HEK293 (cell line): ENCODE measurements at regions not wholly inside any gene's neighbourhood (a gene's known extent, or its start where the extent isn't known, plus 50 kb on each side); places are given as distances from the start of the nearest gene placed in this dataset.

ENCODE experiments used
- GLI2 ChIP-seq: fragments of 450-650 bp; formaldehyde crosslinking; IDR thresholded peaks from 2 replicates; pipeline ENCODE4; 2017; ENCODE audit warnings: missing biosample characterization, missing genetic modification characterization, low read depth, borderline replicate concordance
- PRDM1 ChIP-seq: fragments of 450-650 bp; formaldehyde crosslinking; IDR thresholded peaks from 2 replicates; pipeline ENCODE4; 2016; ENCODE audit warnings: missing biosample characterization, missing genetic modification characterization
- TF ChIP-seq, protein P1 (sequence below): fragments of 450-650 bp; formaldehyde crosslinking; IDR thresholded peaks from 2 replicates; pipeline ENCODE4 v1.5.1; 2016; ENCODE audit warnings: missing biosample characterization, missing genetic modification characterization
- TF ChIP-seq, protein P2 (sequence below): fragments of 450-650 bp; formaldehyde crosslinking; IDR thresholded peaks from 2 replicates; pipeline ENCODE4 v1.5.1; 2017; ENCODE audit warnings: missing biosample characterization, mild to moderate bottlenecking, missing genetic modification characterization, moderate library complexity
- TF ChIP-seq, protein P3 (sequence below): fragments of 450-650 bp; formaldehyde crosslinking; IDR thresholded peaks from 2 replicates; pipeline ENCODE4 v1.5.1; 2016; ENCODE audit warnings: missing biosample characterization, missing genetic modification characterization
- TF ChIP-seq, protein P4 (sequence below): fragments of 450-650 bp; formaldehyde crosslinking; IDR thresholded peaks from 2 replicates; pipeline ENCODE4 v1.5.1; 2016; ENCODE audit warnings: missing biosample characterization, missing genetic modification characterization, borderline replicate concordance

DNA sequence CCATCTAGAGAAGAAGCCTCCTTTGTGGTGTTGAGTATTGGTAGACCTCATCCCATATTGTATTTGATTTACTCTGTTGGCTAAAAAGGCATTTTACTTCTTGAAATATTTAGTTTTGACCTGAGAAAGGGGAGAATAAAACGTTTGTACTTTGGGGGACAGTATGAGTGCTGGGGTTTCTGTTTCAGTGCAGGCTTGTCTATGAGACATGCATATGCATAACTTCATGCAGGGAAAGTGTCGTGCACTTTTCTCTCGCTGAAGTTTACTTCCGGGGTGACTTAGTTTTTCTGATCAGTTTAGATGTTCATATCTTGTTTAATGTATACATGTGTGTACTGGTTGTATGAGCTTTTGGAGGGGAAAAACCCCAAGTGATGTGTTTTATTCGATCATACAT lies 59.5 kb downstream of the UTRN start:
- TF ChIP-seq, protein P1, sequence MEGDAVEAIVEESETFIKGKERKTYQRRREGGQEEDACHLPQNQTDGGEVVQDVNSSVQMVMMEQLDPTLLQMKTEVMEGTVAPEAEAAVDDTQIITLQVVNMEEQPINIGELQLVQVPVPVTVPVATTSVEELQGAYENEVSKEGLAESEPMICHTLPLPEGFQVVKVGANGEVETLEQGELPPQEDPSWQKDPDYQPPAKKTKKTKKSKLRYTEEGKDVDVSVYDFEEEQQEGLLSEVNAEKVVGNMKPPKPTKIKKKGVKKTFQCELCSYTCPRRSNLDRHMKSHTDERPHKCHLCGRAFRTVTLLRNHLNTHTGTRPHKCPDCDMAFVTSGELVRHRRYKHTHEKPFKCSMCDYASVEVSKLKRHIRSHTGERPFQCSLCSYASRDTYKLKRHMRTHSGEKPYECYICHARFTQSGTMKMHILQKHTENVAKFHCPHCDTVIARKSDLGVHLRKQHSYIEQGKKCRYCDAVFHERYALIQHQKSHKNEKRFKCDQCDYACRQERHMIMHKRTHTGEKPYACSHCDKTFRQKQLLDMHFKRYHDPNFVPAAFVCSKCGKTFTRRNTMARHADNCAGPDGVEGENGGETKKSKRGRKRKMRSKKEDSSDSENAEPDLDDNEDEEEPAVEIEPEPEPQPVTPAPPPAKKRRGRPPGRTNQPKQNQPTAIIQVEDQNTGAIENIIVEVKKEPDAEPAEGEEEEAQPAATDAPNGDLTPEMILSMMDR (tag by site-specific recombination), result no peak
- TF ChIP-seq, protein P2, sequence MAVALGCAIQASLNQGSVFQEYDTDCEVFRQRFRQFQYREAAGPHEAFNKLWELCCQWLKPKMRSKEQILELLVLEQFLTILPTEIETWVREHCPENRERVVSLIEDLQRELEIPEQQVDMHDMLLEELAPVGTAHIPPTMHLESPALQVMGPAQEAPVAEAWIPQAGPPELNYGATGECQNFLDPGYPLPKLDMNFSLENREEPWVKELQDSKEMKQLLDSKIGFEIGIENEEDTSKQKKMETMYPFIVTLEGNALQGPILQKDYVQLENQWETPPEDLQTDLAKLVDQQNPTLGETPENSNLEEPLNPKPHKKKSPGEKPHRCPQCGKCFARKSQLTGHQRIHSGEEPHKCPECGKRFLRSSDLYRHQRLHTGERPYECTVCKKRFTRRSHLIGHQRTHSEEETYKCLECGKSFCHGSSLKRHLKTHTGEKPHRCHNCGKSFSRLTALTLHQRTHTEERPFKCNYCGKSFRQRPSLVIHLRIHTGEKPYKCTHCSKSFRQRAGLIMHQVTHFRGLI (tag by site-specific recombination), result no peak
- TF ChIP-seq, protein P3, sequence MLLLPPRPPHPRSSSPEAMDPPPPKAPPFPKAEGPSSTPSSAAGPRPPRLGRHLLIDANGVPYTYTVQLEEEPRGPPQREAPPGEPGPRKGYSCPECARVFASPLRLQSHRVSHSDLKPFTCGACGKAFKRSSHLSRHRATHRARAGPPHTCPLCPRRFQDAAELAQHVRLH (tag by site-specific recombination), result no peak
- TF ChIP-seq GLI2 (tag by site-specific recombination) (no peak), PRDM1 (tag by site-specific recombination) (no peak)
- TF ChIP-seq, protein P4, sequence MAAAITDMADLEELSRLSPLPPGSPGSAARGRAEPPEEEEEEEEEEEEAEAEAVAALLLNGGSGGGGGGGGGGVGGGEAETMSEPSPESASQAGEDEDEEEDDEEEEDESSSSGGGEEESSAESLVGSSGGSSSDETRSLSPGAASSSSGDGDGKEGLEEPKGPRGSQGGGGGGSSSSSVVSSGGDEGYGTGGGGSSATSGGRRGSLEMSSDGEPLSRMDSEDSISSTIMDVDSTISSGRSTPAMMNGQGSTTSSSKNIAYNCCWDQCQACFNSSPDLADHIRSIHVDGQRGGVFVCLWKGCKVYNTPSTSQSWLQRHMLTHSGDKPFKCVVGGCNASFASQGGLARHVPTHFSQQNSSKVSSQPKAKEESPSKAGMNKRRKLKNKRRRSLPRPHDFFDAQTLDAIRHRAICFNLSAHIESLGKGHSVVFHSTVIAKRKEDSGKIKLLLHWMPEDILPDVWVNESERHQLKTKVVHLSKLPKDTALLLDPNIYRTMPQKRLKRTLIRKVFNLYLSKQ (tag by site-specific recombination), result no peak
